ENCODE measurements at regions not wholly inside any gene's neighbourhood (a gene's known extent, or its start where the extent isn't known, plus 50 kb on each side); places are given as distances from the start of the nearest gene placed in this dataset.

DNA sequence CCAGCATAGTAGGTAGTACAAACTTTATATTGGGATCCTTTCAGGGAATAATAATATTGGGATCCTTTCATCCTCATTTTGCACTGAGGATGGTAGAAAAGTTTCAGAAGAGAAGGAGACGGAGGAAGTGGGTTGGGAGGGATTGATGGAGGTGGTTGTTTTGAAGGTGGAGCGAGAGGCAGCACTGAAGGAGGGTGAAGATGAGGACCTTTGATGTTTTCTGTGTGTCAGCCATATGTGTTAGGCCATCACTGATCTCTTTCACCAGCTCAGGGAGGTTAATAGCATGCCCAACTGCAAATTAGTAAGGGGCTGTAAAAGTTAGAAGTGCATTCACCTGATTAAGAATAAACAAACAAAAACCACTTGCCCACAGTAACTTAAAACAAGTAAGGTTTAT lies 275.5 kb upstream of the B3GAT1 start:
- Histone ChIP-seq H3K4me1 (ENCODE audit: control insufficient read depth in 1 of 2, insufficient read depth in 2 of 2, low read length in 2 of 2) (no peaks in the 10 kb centered on the region), H2AFZ (ENCODE audit: low read depth, low read length, poor library complexity, severe bottlenecking) (no peak overlapping the region), H3K4me2 (ENCODE audit: low read length) (no peak overlapping the region), H3K79me2 (ENCODE audit: insufficient read depth, low read length) (no peaks in the 10 kb centered on the region), H3K27me3 (ENCODE audit: insufficient read depth, low read length) (peaks cover 87% of the 10 kb centered on the region), H3K9ac (ENCODE audit: low read length) (no peak overlapping the region), H3K27ac (ENCODE audit: low read depth, low read length) (no peak overlapping the region), H3K36me3 (ENCODE audit: control insufficient read depth in 1 of 2, insufficient read depth in 2 of 2, low read length in 2 of 2) (no peaks in the 10 kb centered on the region), H3K9me2 (ENCODE audit: insufficient read depth) (no peaks in the 10 kb centered on the region), H3K9me3 (ENCODE audit: control insufficient read depth in 1 of 2, insufficient read depth in 1 of 2, low read depth in 1 of 2, low read length in 2 of 2) (no peaks in the 10 kb centered on the region), H3K4me3 (replicated peaks in 1 of 2; ENCODE audit: low read depth in 1 of 2, low read length in 2 of 2) (no peak overlapping the region), H4K20me1 (ENCODE audit: insufficient read depth) (no peaks in the 10 kb centered on the region)
- intact Hi-C loops (cut with micrococcal nuclease): no loop called here
- POLR2A ChIA-PET: no interaction called here
- DNase-seq (ENCODE audit: low read depth, low spot score) (no peak), ATAC-seq (no peak)
- BruUV-seq (replicated peaks): no TSS peak
- no peak for TF ChIP-seq CEBPB (IDR thresholded peaks at IDR 0.05; ENCODE audit: low read depth)
- TF ChIP-seq POLR2A (IDR thresholded peaks at IDR 0.05; ENCODE audit: borderline replicate concordance, extremely low read depth, insufficient read depth, insufficient read length): no peak
- no peak for TF ChIP-seq POLR2AphosphoS5 (IDR thresholded peaks at IDR 0.05; ENCODE audit: low read depth, low read length)
- TF ChIP-seq EGR1 (IDR thresholded peaks at IDR 0.05; ENCODE audit: low read depth): no peak
- no peak for TF ChIP-seq TCF7L2 (IDR thresholded peaks at IDR 0.05; ENCODE audit: borderline replicate concordance, extremely low read depth, insufficient read depth, insufficient read length)
- TF ChIP-seq SP1 (IDR thresholded peaks at IDR 0.05; ENCODE audit: low read depth): no peak
- TF ChIP-seq, protein P1, sequence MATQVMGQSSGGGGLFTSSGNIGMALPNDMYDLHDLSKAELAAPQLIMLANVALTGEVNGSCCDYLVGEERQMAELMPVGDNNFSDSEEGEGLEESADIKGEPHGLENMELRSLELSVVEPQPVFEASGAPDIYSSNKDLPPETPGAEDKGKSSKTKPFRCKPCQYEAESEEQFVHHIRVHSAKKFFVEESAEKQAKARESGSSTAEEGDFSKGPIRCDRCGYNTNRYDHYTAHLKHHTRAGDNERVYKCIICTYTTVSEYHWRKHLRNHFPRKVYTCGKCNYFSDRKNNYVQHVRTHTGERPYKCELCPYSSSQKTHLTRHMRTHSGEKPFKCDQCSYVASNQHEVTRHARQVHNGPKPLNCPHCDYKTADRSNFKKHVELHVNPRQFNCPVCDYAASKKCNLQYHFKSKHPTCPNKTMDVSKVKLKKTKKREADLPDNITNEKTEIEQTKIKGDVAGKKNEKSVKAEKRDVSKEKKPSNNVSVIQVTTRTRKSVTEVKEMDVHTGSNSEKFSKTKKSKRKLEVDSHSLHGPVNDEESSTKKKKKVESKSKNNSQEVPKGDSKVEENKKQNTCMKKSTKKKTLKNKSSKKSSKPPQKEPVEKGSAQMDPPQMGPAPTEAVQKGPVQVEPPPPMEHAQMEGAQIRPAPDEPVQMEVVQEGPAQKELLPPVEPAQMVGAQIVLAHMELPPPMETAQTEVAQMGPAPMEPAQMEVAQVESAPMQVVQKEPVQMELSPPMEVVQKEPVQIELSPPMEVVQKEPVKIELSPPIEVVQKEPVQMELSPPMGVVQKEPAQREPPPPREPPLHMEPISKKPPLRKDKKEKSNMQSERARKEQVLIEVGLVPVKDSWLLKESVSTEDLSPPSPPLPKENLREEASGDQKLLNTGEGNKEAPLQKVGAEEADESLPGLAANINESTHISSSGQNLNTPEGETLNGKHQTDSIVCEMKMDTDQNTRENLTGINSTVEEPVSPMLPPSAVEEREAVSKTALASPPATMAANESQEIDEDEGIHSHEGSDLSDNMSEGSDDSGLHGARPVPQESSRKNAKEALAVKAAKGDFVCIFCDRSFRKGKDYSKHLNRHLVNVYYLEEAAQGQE (IDR thresholded peaks at IDR 0.05; ENCODE audit: low read depth): no peak
- TF ChIP-seq, protein P2, sequence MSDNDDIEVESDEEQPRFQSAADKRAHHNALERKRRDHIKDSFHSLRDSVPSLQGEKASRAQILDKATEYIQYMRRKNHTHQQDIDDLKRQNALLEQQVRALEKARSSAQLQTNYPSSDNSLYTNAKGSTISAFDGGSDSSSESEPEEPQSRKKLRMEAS (IDR thresholded peaks at IDR 0.05): no peak
- no peak for TF ChIP-seq ZFX (IDR thresholded peaks at IDR 0.05)
- no peak for TF ChIP-seq FOSL1 (IDR thresholded peaks at IDR 0.05; ENCODE audit: low read depth)
- no peak for TF ChIP-seq EZH2 (IDR thresholded peaks at IDR 0.05)
- no peak for TF ChIP-seq EZH2phosphoT487 (IDR thresholded peaks at IDR 0.05; ENCODE audit: borderline replicate concordance)
- TF ChIP-seq, protein P3, sequence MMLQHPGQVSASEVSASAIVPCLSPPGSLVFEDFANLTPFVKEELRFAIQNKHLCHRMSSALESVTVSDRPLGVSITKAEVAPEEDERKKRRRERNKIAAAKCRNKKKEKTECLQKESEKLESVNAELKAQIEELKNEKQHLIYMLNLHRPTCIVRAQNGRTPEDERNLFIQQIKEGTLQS (IDR thresholded peaks at IDR 0.05): no peak
- TF ChIP-seq RAD21 (IDR thresholded peaks at IDR 0.05; ENCODE audit: low read depth): no peak
- TF ChIP-seq ZNF274 (IDR thresholded peaks at IDR 0.05; ENCODE audit: low read depth, low read length): no peak
- TF ChIP-seq JUND (IDR thresholded peaks at IDR 0.05): no peak
- TF ChIP-seq ELF1 (IDR thresholded peaks at IDR 0.05; ENCODE audit: borderline replicate concordance, low read depth): no peak
- TF ChIP-seq SRF (IDR thresholded peaks at IDR 0.05; ENCODE audit: low read depth): no peak
- no peak for TF ChIP-seq YY1 (IDR thresholded peaks at IDR 0.05; ENCODE audit: extremely low read depth, insufficient replicate concordance, low read depth, low read length)
- TF ChIP-seq SIN3A (IDR thresholded peaks at IDR 0.05; ENCODE audit: low read depth): no peak
- CTCF ChIA-PET: no interaction called here
- RAD21 ChIA-PET (ENCODE audit: low non-redundant PET in 1 of 2, low total read pairs in 2 of 2, uncharacterized antibody in 2 of 2, unreplicated experiment in 2 of 2): no interaction called here

Data from HCT116 (cell line).